RCC 7860 (cell line): ENCODE measurements at regions not wholly inside any gene's neighbourhood (a gene's known extent, or its start where the extent isn't known, plus 50 kb on each side); places are given as distances from the start of the nearest gene placed in this dataset.
A peak's percentile ranks its signal among the peaks of the same experiment; 100 is the strongest.

ENCODE experiments used
- DNase-seq: peaks from one replicate; pipeline ENCODE4 v3.0.0-alpha.2; 2015; ENCODE audit warnings: low spot score
- FAIRE-seq: peaks from 2 replicates; lab custom pipeline; 2012; peaks lifted over from hg19 to GRCh38; lab: Jason Lieb, UNC

- FAIRE-seq (no peak), DNase-seq (no peak)
These were observed 109.8 kb upstream of the ATXN1 start for GRCh38 chr6:16871047-16871446.

GRCh38 chr6:16868968-16869367 lies 107.7 kb upstream of the ATXN1 start:
- DNase-seq: no peak
- no peak for FAIRE-seq

- FAIRE-seq (no peak), DNase-seq (no peak)
These were observed 96.8 kb upstream of the ATXN1 start for GRCh38 chr6:16857969-16858592.

GRCh38 chr6:16855460-16855859 lies 94.2 kb upstream of the ATXN1 start:
- no peak for DNase-seq
- no peak for FAIRE-seq

GRCh38 chr6:16854986-16855385 lies 93.7 kb upstream of the ATXN1 start:
- FAIRE-seq (no peak), DNase-seq (no peak)

GRCh38 chr6:16852671-16853070 lies 91.4 kb upstream of the ATXN1 start:
- no peak for FAIRE-seq
- no peak for DNase-seq

- DNase-seq (no peak), FAIRE-seq (no peak)
These were observed 90.5 kb upstream of the ATXN1 start for GRCh38 chr6:16851758-16852157.

- FAIRE-seq: no peak
- DNase-seq: no peak
These were observed 89.8 kb upstream of the ATXN1 start for GRCh38 chr6:16851044-16851540.

- no peak for DNase-seq
- FAIRE-seq: no peak
These were observed 89.4 kb upstream of the ATXN1 start for GRCh38 chr6:16850681-16851026.

GRCh38 chr6:16849988-16850680 lies 88.9 kb upstream of the ATXN1 start:
- DNase-seq: no peak
- no peak for FAIRE-seq

GRCh38 chr6:16849280-16849987 lies 88.2 kb upstream of the ATXN1 start:
- DNase-seq: peak; percentile 9
- FAIRE-seq: no peak

- DNase-seq (no peak), FAIRE-seq (no peak)
These were observed 85.1 kb upstream of the ATXN1 start for GRCh38 chr6:16846399-16846778.

- DNase-seq: no peak
These were observed 82.9 kb upstream of the ATXN1 start for GRCh38 chr6:16844183-16844582.

GRCh38 chr6:16842676-16843075 lies 81.4 kb upstream of the ATXN1 start:
- no peak for DNase-seq
- FAIRE-seq: no peak

More at GRCh38 chr6:16844183-16844582, 82.9 kb upstream of the ATXN1 start:
- no peak for FAIRE-seq

- DNase-seq (no peak), FAIRE-seq (no peak)
These were observed 80.0 kb upstream of the ATXN1 start for GRCh38 chr6:16841241-16841640.

- FAIRE-seq: no peak
- no peak for DNase-seq
These were observed 79.5 kb upstream of the ATXN1 start for GRCh38 chr6:16840725-16841124.

GRCh38 chr6:16840291-16840690 lies 79.0 kb upstream of the ATXN1 start:
- FAIRE-seq: no peak
- DNase-seq: no peak

GRCh38 chr6:16839631-16840179 lies 78.4 kb upstream of the ATXN1 start:
- no peak for DNase-seq

GRCh38 chr6:16837217-16837972 lies 76.1 kb upstream of the ATXN1 start:
- no peak for FAIRE-seq

More at GRCh38 chr6:16839631-16840179, 78.4 kb upstream of the ATXN1 start:
- FAIRE-seq: no peak

GRCh38 chr6:16836144-16836981 lies 75.1 kb upstream of the ATXN1 start:
- FAIRE-seq (no peak), DNase-seq (no peak)

More at GRCh38 chr6:16837217-16837972, 76.1 kb upstream of the ATXN1 start:
- no peak for DNase-seq
